D721Med (cell line): ENCODE measurements at regions not wholly inside any gene's neighbourhood (a gene's known extent, or its start where the extent isn't known, plus 50 kb on each side); places are given as distances from the start of the nearest gene placed in this dataset.

Experiments used
- DNase-seq: peaks from one replicate; pipeline ENCODE4 v3.0.0; 2011; ENCODE audit warnings: low spot score; ENCODE audit not compliant: insufficient read length
- FAIRE-seq: peaks from 2 replicates; lab custom pipeline; 2011; peaks lifted over from hg19 to GRCh38; lab: Jason Lieb, UNC
- CTCF ChIP-seq: IDR thresholded peaks from 2 replicates; pipeline ENCODE4 v1.5.1; 2012; ENCODE audit warnings: mild to moderate bottlenecking, control low read depth; ENCODE audit not compliant: insufficient read depth; ENCODE audit errors: missing control alignments

GRCh38 chr2:118728984-118729383 is 118.5 kb downstream of the EN1 start:
- no peak for FAIRE-seq
- no peak for DNase-seq
- TF ChIP-seq CTCF = no peak

GRCh38 chr2:118726821-118727220 is 120.6 kb downstream of the EN1 start:
- no peak for TF ChIP-seq CTCF
- DNase-seq = no peak
- no peak for FAIRE-seq

GRCh38 chr2:118723394-118723793 is 124.1 kb downstream of the EN1 start:
- no peak for FAIRE-seq

GRCh38 chr2:118722976-118723375 is 124.5 kb downstream of the EN1 start:
- FAIRE-seq = no peak
- no peak for DNase-seq
- no peak for TF ChIP-seq CTCF

More at GRCh38 chr2:118723394-118723793, 124.1 kb downstream of the EN1 start:
- DNase-seq = no peak
- no peak for TF ChIP-seq CTCF

- DNase-seq (no peak), FAIRE-seq (no peak)
- TF ChIP-seq CTCF = no peak
These were observed 125.5 kb downstream of the EN1 start for GRCh38 chr2:118721817-118722551.

GRCh38 chr2:118720866-118721265 is 126.6 kb downstream of the EN1 start:
- DNase-seq (no peak), FAIRE-seq (no peak)
- TF ChIP-seq CTCF = no peak

- FAIRE-seq (no peak), DNase-seq (no peak)
- no peak for TF ChIP-seq CTCF
These were observed 128.5 kb downstream of the EN1 start for GRCh38 chr2:118718921-118719320.
